Esophagus mucosa (tissue), 1 donor: ENCODE measurements at regions not wholly inside any gene's neighbourhood (a gene's known extent, or its start where the extent isn't known, plus 50 kb on each side); places are given as distances from the start of the nearest gene placed in this dataset.
"Not testable (repeated sequence)": the region's sequence is repeated elsewhere in the genome, so short reads cannot be mapped to it uniquely, and the experiment has no call there.

ENCODE experiments used
- ATAC-seq: fragments of 200-7000 bp; cut with Tn5 transposase; one replicate; pipeline ENCODE4 v1.9.1; 2020
- donor health status: DM: yes; HTN: yes; CAD: no.

DNA sequence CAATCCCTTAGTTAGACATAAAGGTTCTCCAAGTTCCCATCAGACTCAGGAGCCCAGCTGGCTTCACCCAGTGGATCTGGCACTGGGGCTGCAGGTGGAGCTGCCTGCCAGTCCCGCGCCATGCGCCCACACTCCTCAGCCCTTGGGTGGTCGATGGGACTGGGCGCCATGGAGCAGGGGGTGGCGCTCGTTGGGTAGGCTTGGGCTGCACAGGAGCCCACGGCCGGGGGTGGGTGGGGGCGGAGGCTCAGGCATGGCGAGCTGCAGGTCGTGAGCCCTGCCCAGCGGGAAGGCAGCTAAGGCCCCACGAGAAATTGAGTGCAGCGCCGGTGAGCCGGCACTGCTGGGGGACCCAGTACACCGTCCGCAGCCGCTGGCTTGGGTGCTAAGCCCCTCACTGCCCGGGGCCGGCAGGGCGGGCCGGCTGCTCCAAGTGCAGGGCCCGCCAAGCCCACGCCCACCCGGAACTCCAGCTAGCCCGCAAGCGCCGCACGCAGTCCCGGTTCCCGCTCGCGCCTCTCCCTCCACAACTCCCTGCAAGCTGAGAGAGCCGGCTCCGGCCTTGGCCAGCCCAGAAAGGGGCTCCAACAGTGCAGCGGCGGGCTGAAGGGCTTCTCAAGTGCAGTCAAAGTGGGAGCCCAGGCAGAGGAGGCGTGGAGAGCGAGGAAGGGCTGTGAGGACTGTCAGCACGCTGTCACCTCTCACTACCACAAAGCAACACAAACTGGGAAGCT is 584.3 kb upstream of the COBL start:
- not testable (repeated sequence) for ATAC-seq

DNA sequence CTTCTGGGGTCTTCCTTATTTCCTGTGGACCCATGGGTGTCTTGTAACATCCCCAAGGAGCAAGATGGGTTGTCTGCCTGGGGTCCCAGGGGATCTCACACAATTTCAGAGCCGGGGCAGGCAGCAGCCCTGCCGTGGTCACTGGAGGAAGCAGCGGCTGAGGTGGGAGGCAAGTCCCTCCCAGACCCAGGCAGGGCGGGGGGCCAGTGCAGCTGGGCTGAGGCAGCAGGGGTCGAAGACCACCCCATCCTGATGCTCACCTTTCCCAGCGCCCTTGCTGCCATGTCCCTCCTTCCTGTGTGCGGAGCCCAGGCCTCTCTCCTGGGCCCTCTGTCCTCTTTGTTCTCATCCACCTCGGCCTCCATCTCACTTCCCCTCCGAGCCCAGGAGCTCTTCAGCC is 583.0 kb upstream of the COBL start:
- no peak for ATAC-seq

DNA sequence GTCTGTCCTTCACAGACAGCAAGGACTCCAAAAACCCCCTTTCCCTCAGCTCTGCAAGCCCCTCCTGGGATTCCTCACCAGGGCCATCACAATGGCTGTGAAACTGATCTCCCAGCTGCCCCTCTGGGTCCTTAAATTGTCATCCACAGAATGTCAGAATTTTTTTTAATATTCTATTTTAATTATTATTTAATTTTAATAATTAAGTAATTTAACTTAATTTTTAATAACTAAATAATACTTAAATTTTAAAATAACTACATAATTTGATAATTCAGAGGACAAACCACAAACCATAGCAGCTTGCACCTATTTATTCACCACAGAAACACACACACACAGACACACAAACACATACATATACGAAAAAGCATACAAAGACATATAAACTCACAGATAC is 565.8 kb upstream of the COBL start:
- ATAC-seq, result no peak

DNA sequence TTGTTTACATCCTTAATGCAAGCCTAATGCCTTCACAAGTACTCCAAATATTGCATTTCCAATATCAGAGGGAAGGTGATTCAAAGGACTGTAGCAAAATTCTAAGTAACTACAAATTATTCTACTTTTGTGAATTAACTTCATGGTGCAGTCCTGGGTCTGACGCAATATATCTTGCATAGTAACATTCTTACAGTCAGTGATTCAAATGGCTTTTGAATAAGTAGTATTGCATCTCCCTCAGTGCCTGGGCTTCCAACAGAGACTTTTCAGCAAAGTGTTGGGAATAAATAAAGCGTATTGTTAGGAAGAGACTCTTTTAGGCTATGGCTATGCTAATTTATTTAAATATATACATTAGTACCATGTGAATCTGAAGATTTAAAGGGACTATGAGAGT is 564.7 kb upstream of the COBL start:
- no peak for ATAC-seq

DNA sequence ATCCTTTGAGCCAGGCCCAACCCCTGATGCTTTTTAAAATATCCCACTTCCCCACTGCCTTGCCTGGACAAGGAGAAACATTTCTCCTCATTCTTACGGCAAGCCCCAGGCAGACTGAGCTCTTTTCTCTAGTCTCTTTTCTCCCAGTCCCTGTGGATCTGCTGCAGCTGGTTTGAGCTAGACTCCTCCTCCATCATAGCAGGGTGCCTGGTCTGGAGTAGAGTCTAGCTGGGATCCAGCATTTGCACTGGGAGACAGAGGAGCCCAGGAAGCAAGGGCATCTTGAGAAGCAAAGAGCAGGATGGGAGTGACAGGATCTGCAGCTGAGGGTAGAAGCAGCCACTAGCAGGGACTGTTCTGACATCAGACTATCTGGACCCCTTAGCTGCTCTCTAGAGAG is 562.3 kb upstream of the COBL start:
- ATAC-seq, result no peak

DNA sequence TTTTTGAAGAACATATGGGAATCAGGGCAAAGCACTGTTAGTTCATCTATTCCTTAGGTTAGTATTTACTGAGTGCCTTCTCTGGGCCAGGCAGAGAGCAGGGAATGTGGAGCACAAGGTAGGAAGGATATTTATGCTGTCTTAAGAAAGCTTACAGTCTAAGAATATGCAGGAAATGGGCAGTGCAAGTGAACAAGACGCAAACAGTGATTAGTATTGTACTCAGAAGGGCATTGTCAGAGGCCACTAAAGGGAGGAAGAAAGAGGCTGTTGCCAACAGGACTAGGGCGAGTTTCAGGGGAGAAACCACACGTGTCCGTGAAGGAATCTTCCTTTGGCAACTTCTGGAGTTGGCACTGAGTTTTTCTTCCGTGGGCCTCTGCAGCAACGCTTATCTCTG is 552.8 kb upstream of the COBL start:
- ATAC-seq, result no peak

DNA sequence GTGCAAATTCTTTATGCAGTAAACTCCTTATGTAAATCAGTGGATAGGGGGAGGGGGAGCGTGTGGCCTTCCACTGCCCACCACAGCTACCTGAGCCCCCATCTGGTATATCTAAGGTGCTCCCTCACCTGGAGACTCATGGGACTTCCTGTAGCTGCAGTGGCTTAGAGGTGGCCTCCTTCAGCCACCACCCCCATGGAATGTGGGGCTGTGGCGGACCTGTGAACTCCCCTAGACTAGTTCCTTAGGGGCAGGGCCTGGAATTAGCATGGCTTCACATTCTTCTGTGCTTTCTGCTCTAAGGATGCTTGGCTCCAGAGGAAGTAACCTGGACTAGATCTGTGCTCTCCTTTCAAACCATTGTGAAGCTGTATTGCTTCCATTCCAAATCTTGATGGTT is 550.5 kb upstream of the COBL start:
- ATAC-seq, result no peak

DNA sequence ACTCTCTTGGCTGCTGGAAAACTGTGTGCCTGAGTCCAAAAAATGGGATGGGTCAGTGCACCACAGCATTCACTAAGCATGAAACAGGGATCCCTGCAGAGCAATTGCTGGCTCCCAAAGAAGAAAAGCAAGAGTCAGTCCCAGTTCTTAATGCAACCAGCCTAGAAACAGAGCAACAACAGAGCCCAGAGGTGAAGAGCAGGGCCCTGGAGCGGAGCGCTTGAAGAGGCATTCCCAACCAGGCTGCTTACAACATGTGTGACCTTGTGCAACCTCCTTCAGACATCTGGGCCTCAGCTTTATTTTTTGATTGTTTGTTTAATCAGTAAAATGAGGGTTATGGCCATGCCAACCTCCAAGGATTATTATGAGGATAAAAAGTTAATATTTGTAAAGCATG is 543.7 kb upstream of the COBL start:
- ATAC-seq, result no peak

DNA sequence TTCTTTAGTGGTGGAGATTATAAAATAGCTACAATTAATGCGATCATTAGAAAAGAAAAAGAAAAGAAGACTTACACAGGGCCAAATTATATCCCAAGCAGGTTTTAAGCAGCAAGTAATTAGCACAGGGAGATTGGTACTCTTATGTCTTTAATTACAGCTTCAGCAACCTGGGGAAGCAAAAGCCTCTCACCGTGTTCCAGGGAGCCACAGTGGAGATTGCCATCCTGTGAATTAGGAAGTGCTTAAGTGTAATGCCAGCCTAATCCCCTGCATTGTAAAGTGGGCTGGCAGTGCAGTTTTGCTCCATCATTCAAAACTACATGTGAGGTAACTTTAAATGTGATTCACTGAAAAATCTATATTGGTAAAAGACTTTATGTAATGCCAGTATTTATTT is 533.5 kb upstream of the COBL start:
- no peak for ATAC-seq

DNA sequence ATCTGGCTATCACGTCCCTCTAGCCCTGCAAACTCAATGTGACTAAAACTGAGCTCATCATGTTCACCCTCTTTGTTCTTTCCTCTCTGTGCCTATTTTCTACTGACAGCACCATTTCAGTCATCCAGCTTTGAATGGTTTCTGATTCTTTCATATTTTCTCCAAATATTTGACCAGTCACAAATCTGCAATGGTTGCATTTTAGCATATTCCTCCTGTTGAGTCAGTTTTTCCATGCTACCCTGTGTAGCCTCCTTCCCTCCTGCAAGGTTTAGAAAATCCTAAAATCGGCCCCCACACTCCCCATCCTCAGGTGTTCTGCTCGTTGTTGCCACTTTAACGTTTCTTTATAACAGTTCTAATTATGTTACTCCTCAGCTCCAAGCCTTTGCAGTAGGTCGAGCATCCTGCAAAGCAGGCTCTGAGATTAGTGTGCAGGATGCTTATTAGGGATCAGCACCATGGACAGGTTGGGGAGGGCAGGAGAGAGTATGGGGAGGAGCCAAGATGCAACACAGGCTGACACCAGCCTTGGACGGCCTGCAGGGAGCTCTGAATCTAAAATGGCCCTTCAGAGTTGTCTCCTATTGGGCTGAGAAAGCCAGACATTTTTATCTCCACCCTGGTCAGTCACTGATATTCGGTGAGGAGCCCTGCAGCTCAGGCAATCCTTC is 531.0 kb upstream of the COBL start:
- ATAC-seq, result no peak

DNA sequence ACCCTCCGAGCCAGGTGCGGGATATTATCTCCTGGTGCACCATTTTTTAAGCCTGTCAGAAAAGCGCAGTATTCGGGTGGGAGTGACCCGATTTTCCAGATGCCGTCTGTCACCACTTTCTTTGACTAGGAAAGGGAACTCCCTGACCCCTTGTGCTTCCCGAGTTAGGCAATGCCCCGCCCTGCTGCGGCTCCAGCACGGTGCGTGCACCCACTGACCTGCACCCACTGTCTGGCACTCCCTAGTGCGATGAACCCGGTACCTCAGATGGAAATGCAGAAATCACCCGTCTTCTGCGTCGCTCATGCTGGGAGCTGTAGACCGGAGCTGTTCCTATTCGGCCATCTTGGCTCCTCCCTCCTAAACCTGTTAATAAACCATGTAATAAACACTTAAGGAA is 522.5 kb upstream of the COBL start:
- not testable (repeated sequence) for ATAC-seq

DNA sequence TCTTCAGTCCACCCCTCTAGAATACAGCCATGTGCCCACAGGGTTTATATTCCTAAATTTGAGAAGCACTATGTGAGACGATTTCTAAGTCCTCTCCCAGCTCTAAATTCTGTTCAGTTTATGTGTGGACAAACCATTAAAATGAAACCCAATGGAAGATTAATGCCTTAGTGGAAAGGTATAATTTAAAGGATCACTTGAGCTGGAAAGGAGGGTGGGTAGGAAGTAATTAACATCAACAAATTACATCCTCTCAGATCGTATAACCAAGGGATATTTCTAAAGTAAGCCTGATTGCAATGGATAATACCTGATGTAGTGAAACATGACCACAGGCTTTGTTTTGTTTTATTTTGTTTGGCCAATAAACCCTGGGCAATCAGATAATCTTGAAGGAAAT is 511.0 kb upstream of the COBL start:
- no peak for ATAC-seq

DNA sequence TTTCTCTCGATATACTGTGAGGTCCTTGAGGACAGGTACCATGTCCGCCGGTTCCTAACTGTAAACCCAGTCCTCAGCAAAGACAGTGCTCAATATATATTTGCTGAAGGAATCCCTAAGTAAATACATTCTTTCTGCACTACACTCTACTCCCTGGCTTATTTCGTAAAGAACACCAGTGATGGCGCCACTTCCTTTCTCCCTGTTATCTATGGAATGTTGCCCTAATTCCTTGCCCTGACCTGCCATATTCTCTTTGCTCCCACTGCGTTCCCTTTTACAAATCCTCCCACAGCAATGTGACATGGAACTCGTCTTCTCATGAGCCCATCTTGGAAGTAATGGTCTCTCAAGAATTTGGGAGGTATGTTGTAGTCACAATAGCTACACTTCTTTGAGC is 507.4 kb upstream of the COBL start:
- ATAC-seq, result no peak

DNA sequence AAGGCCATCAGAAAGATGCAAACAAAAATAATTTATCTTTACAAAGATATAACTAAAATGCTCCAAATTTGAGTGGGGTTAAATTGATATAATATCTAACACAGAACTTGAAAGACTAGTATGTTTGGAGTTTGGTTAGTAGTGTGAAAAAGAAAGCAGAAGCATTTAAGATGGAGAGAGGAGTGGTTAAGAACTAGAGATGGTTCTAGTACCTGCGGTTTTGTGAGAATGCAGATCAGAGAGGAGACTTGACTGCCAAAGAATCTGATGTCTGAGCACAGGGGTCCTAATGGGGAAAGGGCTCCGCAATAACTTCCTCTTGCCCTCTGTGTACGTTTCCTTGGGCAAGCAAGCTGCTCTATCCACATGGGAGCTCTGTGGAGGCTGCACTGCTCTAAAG is 506.8 kb upstream of the COBL start:
- no peak for ATAC-seq

DNA sequence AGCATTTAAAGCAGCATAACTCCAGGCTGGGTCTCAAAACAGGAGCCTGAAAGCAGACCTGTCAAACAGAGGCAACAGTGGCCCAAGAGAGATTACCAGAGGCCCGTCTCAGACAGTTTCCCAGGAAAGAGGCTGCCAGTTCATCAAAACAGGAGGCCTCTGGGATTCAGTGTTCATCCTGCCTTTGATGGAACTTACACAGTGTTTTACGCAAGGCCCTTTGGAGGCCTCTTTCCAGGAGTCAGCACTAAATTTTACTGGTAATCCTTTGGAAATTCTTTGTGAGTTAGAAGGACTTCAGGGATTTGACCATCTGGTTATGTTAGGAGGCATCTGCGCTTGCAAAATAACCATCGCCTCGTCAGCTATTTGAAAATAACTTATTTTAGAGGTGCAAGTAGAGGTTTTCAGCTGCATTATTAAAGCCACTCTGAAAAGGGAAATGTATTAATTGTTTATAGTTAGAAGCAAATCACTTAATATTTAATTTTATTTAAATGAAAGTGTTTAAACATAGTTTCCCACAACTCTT is 501.2 kb upstream of the COBL start:
- ATAC-seq, result no peak

DNA sequence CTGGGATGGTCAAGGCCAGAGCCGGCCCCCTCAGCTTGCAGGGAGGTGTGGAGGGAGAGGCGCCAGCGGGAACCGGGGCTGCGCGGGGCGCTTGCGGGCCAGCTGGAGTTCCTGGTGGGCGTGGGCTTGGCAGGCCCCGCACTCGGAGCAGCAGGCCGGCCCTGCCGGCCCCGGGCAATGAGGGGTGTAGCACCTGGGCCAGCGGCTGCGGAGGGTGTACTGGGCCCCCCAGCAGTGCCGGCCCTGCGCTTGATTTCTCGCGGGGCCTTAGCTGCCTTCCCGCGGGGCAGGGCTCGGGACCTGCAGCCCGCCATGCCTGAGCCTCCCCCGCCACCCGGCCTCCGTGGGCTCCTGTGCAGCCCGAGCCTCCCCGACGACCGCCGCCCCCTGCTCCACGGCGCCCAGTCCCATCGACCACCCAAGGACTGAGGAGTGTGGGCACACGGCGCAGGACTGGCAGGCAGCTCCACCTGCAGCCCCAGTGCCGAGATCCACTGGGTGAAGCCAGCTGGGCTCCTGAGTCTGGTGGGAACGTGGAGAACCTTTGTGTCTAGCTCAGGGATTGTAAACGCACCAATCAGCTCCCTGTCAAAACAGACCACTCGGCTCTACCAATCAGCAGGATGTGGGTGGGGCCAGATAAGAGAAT is 489.3 kb upstream of the COBL start:
- ATAC-seq, result not testable (repeated sequence)

DNA sequence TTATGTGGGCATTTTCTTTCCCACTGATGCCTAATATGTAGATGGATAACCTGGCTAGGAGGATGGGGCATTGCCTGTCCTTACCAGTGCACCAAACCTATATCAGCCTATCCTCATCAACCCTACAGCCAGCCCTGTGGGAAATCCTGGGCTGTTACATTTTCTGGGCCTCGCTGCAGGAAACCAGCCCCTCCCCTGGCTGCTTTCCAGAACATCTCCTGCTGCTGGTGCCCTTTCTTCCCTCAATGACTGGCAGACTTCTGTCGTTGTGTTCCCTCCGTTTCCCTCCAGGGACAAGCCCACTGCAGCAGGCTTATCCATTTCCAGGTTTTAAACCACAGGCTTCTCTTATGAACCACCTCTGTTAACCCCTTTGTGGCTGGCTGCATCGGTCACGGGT is 486.1 kb upstream of the COBL start:
- no peak for ATAC-seq

DNA sequence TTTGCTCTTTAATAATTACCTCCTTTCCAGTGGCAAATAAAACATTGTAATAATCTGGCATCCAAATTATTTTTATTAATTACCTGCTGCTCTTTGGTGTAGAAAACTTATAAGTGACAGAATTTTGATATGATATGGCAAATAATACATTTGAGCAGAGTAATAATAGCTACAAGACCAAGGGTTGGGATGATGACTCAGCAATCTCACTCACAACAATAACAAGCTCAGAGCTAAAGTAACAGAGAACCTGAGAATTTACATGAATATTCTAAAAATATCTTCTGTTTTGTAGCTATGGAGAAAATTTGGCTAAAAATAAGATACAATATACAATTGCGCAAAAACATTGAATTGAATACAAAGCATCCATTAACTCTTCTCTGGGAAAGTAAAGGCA is 480.8 kb upstream of the COBL start:
- ATAC-seq, result no peak

DNA sequence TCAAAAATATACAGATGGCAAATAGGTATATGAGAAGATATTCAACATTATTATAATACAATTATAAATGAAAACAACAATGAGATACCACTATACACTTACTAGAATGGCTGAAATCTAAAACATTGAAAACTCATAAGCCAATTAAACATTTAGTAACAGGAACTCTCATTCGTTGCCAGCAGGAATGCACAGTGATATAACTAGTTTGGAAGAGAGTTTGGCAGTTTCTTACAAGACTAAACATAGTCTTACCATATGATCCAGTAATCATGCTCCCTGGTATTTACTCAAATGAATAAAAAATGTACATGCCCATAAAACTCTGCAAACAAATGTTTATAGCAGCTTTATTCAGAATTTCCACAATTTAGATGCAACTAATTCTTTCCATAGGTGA is 476.2 kb upstream of the COBL start:
- ATAC-seq, result no peak

DNA sequence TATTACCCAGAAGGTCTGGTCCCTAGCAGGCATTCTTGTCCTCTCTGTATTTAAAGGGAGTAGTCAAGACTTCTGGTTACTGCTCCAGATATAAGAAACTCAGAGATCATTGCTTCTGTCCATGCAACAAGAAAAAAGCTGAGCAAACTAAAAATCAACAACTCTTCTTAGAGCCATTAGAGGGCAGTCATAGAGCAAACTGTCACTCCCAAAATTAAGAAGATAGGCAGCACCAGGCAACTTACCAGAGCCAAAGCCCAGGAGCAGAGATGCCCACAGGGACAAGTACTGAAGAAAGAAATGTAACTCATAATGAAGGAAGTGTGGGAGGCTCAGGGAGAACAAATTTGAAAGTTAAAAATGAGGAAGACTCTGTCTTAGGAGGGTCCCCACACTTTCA is 472.9 kb upstream of the COBL start:
- no peak for ATAC-seq

DNA sequence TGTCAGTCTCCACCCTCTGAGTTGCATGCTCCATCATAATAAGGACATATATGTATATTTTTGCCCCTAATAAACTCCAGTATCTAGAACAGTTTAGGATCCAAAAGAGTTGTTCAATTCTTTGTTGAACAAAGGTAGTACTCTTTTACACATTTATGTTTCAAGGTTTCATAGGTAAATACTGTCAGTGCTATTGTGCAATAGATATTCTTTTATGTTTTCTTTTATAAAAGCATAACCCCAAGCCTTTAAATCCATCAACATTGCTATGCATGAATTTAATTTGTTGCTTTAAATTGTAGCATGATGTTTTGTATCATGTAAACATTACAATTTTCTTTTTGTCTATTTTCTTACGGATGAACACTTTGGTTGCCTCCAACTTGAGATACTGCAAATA is 469.7 kb upstream of the COBL start:
- no peak for ATAC-seq

DNA sequence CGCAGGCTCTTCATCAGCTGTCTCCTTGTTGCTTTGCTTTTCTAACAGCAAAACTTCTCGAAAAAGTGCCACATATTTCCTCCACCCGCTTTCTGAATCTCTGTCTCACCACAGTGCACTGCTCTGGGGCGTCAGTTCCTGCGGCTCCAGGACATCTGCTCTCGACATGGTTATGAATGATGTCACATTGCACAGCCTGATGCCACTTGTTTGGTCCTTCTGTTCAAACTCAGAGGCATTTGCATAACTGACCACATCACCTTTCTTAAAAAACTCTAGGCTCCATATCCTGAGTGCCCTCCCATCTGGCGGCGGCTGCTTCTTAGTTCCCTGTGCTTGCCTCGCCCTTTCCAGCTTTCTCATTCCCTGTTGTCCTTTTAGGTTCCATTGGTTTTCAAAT is 469.3 kb upstream of the COBL start:
- ATAC-seq, result no peak

DNA sequence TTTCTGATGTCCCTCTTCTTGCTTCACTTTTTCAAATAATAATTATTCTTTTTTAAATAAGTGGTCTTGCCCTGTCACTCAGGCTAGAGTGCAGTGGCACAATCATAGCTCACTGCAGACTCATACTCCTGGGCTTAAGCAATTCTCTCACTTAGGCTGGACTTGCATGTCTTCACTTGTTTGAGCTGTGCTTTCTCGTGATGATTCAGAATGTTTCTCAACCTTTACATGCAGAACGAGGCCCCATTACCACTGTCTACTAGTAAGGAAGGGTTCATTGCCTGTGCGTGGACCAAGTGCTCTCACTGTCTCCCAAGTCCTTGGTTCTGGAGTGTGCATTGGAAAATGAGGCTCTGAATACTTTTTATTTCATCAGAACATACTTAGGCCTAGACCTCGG is 468.6 kb upstream of the COBL start:
- ATAC-seq, result no peak

DNA sequence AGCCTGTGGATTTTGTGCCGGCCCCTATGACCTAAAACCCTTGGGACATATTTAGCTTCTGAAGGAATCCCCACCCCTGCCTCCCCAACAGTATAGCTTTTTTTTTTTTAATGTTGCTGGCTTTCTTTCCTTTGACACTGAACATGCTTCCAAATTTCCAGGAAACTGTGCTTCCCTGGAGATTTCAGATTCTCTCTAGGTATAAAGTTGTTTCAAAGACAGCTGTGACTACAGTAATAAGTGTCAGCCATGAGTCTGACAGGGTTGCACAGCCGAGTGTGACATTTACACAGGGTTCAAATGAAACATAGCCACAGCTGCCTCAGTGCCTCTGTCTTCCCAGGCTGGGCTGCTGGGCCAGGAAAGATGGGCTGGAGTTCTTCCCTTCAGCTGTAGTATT is 466.6 kb upstream of the COBL start:
- ATAC-seq, result no peak
